Activated CD4-positive, alpha-beta T cell treated with anti-CD3 and anti-CD28 coated beads for 24 hours (primary cell): ENCODE measurements at regions not wholly inside any gene's neighbourhood (a gene's known extent, or its start where the extent isn't known, plus 50 kb on each side); places are given as distances from the start of the nearest gene placed in this dataset.

Source experiments
- DNase-seq, 2 donors: peaks; one replicate each; pipeline ENCODE4 v3.0.0-alpha.2; 2020; ENCODE audit warnings: low read depth in 2 of 2

GRCh38 chr14:51546099-51546498, 105.6 kb upstream of the FRMD6 start:
- no peak for DNase-seq

GRCh38 chr14:51546603-51547258, 105.0 kb upstream of the FRMD6 start:
- DNase-seq, result no peak

- no peak for DNase-seq
Observed at GRCh38 chr14:51547260-51547659, 104.5 kb upstream of the FRMD6 start.

- no peak for DNase-seq
Observed at GRCh38 chr14:51547701-51548100, 104.0 kb upstream of the FRMD6 start.

- no peak for DNase-seq
Observed at GRCh38 chr14:51548187-51548586, 103.5 kb upstream of the FRMD6 start.

- no peak for DNase-seq
Observed at GRCh38 chr14:51550636-51551035, 101.1 kb upstream of the FRMD6 start.

GRCh38 chr14:51552275-51552674, 99.4 kb upstream of the FRMD6 start:
- DNase-seq, result no peak

- DNase-seq, result no peak
Observed at GRCh38 chr14:51552768-51553404, 98.8 kb upstream of the FRMD6 start.

GRCh38 chr14:51554339-51554920, 97.3 kb upstream of the FRMD6 start:
- DNase-seq, result no peak

- DNase-seq, result no peak
Observed at GRCh38 chr14:51554953-51555352, 96.8 kb upstream of the FRMD6 start.

- DNase-seq, result no peak
Observed at GRCh38 chr14:51561141-51561540, 90.6 kb upstream of the FRMD6 start.

GRCh38 chr14:51562816-51563215, 88.9 kb upstream of the FRMD6 start:
- no peak for DNase-seq

- DNase-seq, result no peak
Observed at GRCh38 chr14:51563560-51563959, 88.2 kb upstream of the FRMD6 start.

GRCh38 chr14:51564460-51564859, 87.2 kb upstream of the FRMD6 start:
- DNase-seq, result no peak

- DNase-seq, result no peak
Observed at GRCh38 chr14:51564986-51565604, 86.6 kb upstream of the FRMD6 start.

- no peak for DNase-seq
Observed at GRCh38 chr14:51566831-51567582, 84.7 kb upstream of the FRMD6 start.

- no peak for DNase-seq
Observed at GRCh38 chr14:51568366-51568765, 83.3 kb upstream of the FRMD6 start.

- DNase-seq, result no peak
Observed at GRCh38 chr14:51573607-51574006, 78.1 kb upstream of the FRMD6 start.

- no peak for DNase-seq
Observed at GRCh38 chr14:51574009-51574408, 77.7 kb upstream of the FRMD6 start.

GRCh38 chr14:51575349-51576116, 76.2 kb upstream of the FRMD6 start:
- DNase-seq, result no peak

- no peak for DNase-seq
Observed at GRCh38 chr14:51576117-51576430, 75.6 kb upstream of the FRMD6 start.

- no peak for DNase-seq
Observed at GRCh38 chr14:51576879-51577278, 74.8 kb upstream of the FRMD6 start.
